HUES48 (cell line): ENCODE measurements at regions not wholly inside any gene's neighbourhood (a gene's known extent, or its start where the extent isn't known, plus 50 kb on each side); places are given as distances from the start of the nearest gene placed in this dataset.

Source experiments
- H3K27ac ChIP-seq: one replicate; pipeline ENCODE4 v1.7.0; 2013; ENCODE audit warnings: low read depth, low read length, inconsistent platforms
- H3K27me3 ChIP-seq: 2 replicates; pipeline ENCODE4 v1.6.1; 2013; ENCODE audit warnings: mild to moderate bottlenecking, low read length; ENCODE audit not compliant: control insufficient read depth, insufficient read depth
- H3K36me3 ChIP-seq: 2 replicates; pipeline ENCODE4 v1.6.1; 2013; ENCODE audit warnings: low read length; ENCODE audit not compliant: control insufficient read depth, insufficient read depth
- H3K4me1 ChIP-seq: 2 replicates; pipeline ENCODE4 v1.6.1; 2013; ENCODE audit warnings: mild to moderate bottlenecking, low read length; ENCODE audit not compliant: control insufficient read depth, insufficient read depth
- H3K4me3 ChIP-seq: 2 replicates; pipeline ENCODE4 v1.5.1; 2013; ENCODE audit warnings: mild to moderate bottlenecking, low read depth, low read length
- H3K9ac ChIP-seq: 2 replicates; pipeline ENCODE4 v1.6.1; 2013; ENCODE audit warnings: mild to moderate bottlenecking, low read depth, low read length, moderate library complexity
- H3K9me3 ChIP-seq: 2 replicates; pipeline ENCODE4 v1.6.1; 2013; ENCODE audit warnings: low read length; ENCODE audit not compliant: control insufficient read depth, insufficient read depth

- no peaks in the 10 kb centered on the region for H3K27me3 ChIP-seq
- H3K27ac ChIP-seq: no peak overlapping the region
- no peaks in the 10 kb centered on the region for H3K9me3 ChIP-seq
- no peak overlapping the region for H3K9ac ChIP-seq
- H3K36me3 ChIP-seq: no peaks in the 10 kb centered on the region
- H3K4me3 ChIP-seq: no peak overlapping the region
- H3K4me1 ChIP-seq: peaks cover 9% of the 10 kb centered on the region
Observed at GRCh38 chr13:91058066-91058465, 289.4 kb upstream of the MIR17HG start.

- Histone ChIP-seq H3K9me3 (no peaks in the 10 kb centered on the region), H3K27me3 (no peaks in the 10 kb centered on the region), H3K27ac (no peak overlapping the region), H3K4me1 (peaks cover 9% of the 10 kb centered on the region), H3K9ac (no peak overlapping the region), H3K36me3 (no peaks in the 10 kb centered on the region), H3K4me3 (no peak overlapping the region)
Observed at GRCh38 chr13:91058919-91059318, 288.6 kb upstream of the MIR17HG start.

- Histone ChIP-seq H3K9ac (no peak overlapping the region), H3K36me3 (no peaks in the 10 kb centered on the region), H3K9me3 (no peaks in the 10 kb centered on the region), H3K4me1 (no peaks in the 10 kb centered on the region), H3K27me3 (no peaks in the 10 kb centered on the region), H3K4me3 (no peak overlapping the region), H3K27ac (no peak overlapping the region)
Observed at GRCh38 chr13:91066745-91067144, 280.7 kb upstream of the MIR17HG start.

- no peaks in the 10 kb centered on the region for H3K9me3 ChIP-seq
- H3K36me3 ChIP-seq: no peaks in the 10 kb centered on the region
- no peaks in the 10 kb centered on the region for H3K4me1 ChIP-seq
- H3K27me3 ChIP-seq: no peaks in the 10 kb centered on the region
- no peak overlapping the region for H3K9ac ChIP-seq
- no peak overlapping the region for H3K4me3 ChIP-seq
- H3K27ac ChIP-seq: no peak overlapping the region
Observed at GRCh38 chr13:91072486-91072885, 275.0 kb upstream of the MIR17HG start.

- H3K27ac ChIP-seq: no peak overlapping the region
- H3K4me1 ChIP-seq: no peaks in the 10 kb centered on the region
- no peak overlapping the region for H3K4me3 ChIP-seq
- no peaks in the 10 kb centered on the region for H3K36me3 ChIP-seq
- no peaks in the 10 kb centered on the region for H3K9me3 ChIP-seq
- no peak overlapping the region for H3K9ac ChIP-seq
- H3K27me3 ChIP-seq: no peaks in the 10 kb centered on the region
Observed at GRCh38 chr13:91074091-91074490, 273.4 kb upstream of the MIR17HG start.

- Histone ChIP-seq H3K27ac (no peak overlapping the region), H3K9ac (no peak overlapping the region), H3K9me3 (no peaks in the 10 kb centered on the region), H3K36me3 (no peaks in the 10 kb centered on the region), H3K4me1 (no peaks in the 10 kb centered on the region), H3K4me3 (no peak overlapping the region), H3K27me3 (no peaks in the 10 kb centered on the region)
Observed at GRCh38 chr13:91076830-91077229, 270.7 kb upstream of the MIR17HG start.

GRCh38 chr13:91078093-91078679, 269.3 kb upstream of the MIR17HG start:
- no peaks in the 10 kb centered on the region for H3K9me3 ChIP-seq
- H3K4me1 ChIP-seq: no peaks in the 10 kb centered on the region
- H3K4me3 ChIP-seq: no peak overlapping the region
- no peak overlapping the region for H3K27ac ChIP-seq
- no peaks in the 10 kb centered on the region for H3K27me3 ChIP-seq
- H3K36me3 ChIP-seq: no peaks in the 10 kb centered on the region
- no peak overlapping the region for H3K9ac ChIP-seq

- Histone ChIP-seq H3K4me3 (no peak overlapping the region), H3K27ac (no peak overlapping the region), H3K27me3 (no peaks in the 10 kb centered on the region), H3K4me1 (no peaks in the 10 kb centered on the region), H3K36me3 (no peaks in the 10 kb centered on the region), H3K9me3 (no peaks in the 10 kb centered on the region), H3K9ac (no peak overlapping the region)
Observed at GRCh38 chr13:91079176-91079575, 268.3 kb upstream of the MIR17HG start.

- no peak overlapping the region for H3K27ac ChIP-seq
- H3K9ac ChIP-seq: no peak overlapping the region
- H3K4me3 ChIP-seq: no peak overlapping the region
- no peaks in the 10 kb centered on the region for H3K9me3 ChIP-seq
- no peaks in the 10 kb centered on the region for H3K4me1 ChIP-seq
- no peaks in the 10 kb centered on the region for H3K27me3 ChIP-seq
- H3K36me3 ChIP-seq: no peaks in the 10 kb centered on the region
Observed at GRCh38 chr13:91085127-91085526, 262.4 kb upstream of the MIR17HG start.

GRCh38 chr13:91086936-91087716, 260.4 kb upstream of the MIR17HG start:
- H3K4me1 ChIP-seq: no peaks in the 10 kb centered on the region
- no peak overlapping the region for H3K9ac ChIP-seq
- no peaks in the 10 kb centered on the region for H3K36me3 ChIP-seq
- H3K27me3 ChIP-seq: no peaks in the 10 kb centered on the region
- no peaks in the 10 kb centered on the region for H3K9me3 ChIP-seq
- no peak overlapping the region for H3K27ac ChIP-seq
- no peak overlapping the region for H3K4me3 ChIP-seq

GRCh38 chr13:91097269-91097668, 250.2 kb upstream of the MIR17HG start:
- H3K27ac ChIP-seq: no peak overlapping the region
- no peak overlapping the region for H3K9ac ChIP-seq
- no peaks in the 10 kb centered on the region for H3K36me3 ChIP-seq
- H3K9me3 ChIP-seq: no peaks in the 10 kb centered on the region
- no peak overlapping the region for H3K4me3 ChIP-seq
- H3K27me3 ChIP-seq: no peaks in the 10 kb centered on the region
- no peaks in the 10 kb centered on the region for H3K4me1 ChIP-seq
